HepG2 (cell line): ENCODE measurements at regions not wholly inside any gene's neighbourhood (a gene's known extent, or its start where the extent isn't known, plus 50 kb on each side); places are given as distances from the start of the nearest gene placed in this dataset.

Experiments
- ATAC-seq: fragments of 200-7000 bp; cut with Tn5 transposase; 3 replicates; pipeline ENCODE4 v1.9.1; 2020; ENCODE audit warnings: mild to moderate bottlenecking, moderate library complexity
- BruUV-seq: library from RNA; stranded (reverse); fragments of 400-500 nt; replicated peaks from 2 replicates; lab custom pipeline; 2021; lab: Mats Ljungman, UMichigan
- CTCF ChIA-PET: fragments of 300-600 bp; formaldehyde crosslinking; extraction: SDS; loops from one replicate; lab custom pipeline; 2021; ENCODE audit warnings: low total read pairs, inconsistent platforms, low intra/inter-chr PET ratio; lab: Yijun Ruan, JAX
- POLR2A ChIA-PET: fragments of 350-600 bp; sonication (Branson Sonifier 250); formaldehyde crosslinking; loops from one replicate; lab custom pipeline; 2020; ENCODE audit warnings: antibody characterized with exemption, inconsistent platforms; lab: Yijun Ruan, JAX
- DNase-seq: peaks from one replicate; pipeline ENCODE4 v3.0.0-alpha.2; 2015; ENCODE audit warnings: low spot score
- FAIRE-seq: peaks from 3 replicates; lab custom pipeline; 2011; peaks lifted over from hg19 to GRCh38; lab: Jason Lieb, UNC
- H2AFZ ChIP-seq: one replicate; pipeline ENCODE4 v1.6.1; 2011; ENCODE audit warnings: low read length, inconsistent platforms
- H3K27ac ChIP-seq: fragments of 300-600 bp; 3 replicates; pipeline ENCODE4 v1.8.0; 2011; ENCODE audit warnings: mixed run types, mild to moderate bottlenecking, mixed read lengths, low read length, inconsistent platforms; ENCODE audit not compliant: insufficient read depth; ENCODE audit errors: extremely low read length
- H3K27me3 ChIP-seq, 2 experiments: fragments of 200-600 bp in 1 of 2; 2 replicates in 1 of 2; 3 replicates in 1 of 2; pipeline versions ENCODE4 v1.6.0 to v1.8.0; 2011; ENCODE audit warnings: low read length in 2 of 2, mild to moderate bottlenecking in 2 of 2, moderate library complexity in 2 of 2, inconsistent platforms in 1 of 2; ENCODE audit not compliant: insufficient read depth in 2 of 2, control insufficient read depth in 1 of 2
- H3K36me3 ChIP-seq, 2 experiments: fragments of 200-600 bp in 1 of 2; replicated peaks in 1 of 2; 2 replicates in 1 of 2; 3 replicates in 1 of 2; pipeline versions ENCODE4 v1.5.1 to v1.8.0; 2011; ENCODE audit warnings: low read length in 2 of 2, inconsistent platforms in 1 of 2; ENCODE audit not compliant: insufficient read depth in 2 of 2, control insufficient read depth in 1 of 2
- H3K4me1 ChIP-seq: 2 replicates; pipeline ENCODE4 v1.5.1; 2012; ENCODE audit warnings: low read length, inconsistent platforms; ENCODE audit not compliant: insufficient read depth
- H3K4me2 ChIP-seq: 2 replicates; pipeline ENCODE4 v1.6.0; 2011; ENCODE audit warnings: low read depth, low read length, inconsistent platforms
- H3K4me3 ChIP-seq, 3 experiments: fragments of 200-600 bp in 1 of 3; sonication (generic), shearing (Covaris generic) in 1 of 3; replicated peaks in 1 of 3; 2 replicates each; pipeline ENCODE4 v1.5.1; 2011 to 2016; ENCODE audit warnings: low read length in 3 of 3, inconsistent platforms in 2 of 3, low read depth in 2 of 3, mild to moderate bottlenecking in 2 of 3, control low read depth in 1 of 3, mixed read lengths in 1 of 3; ENCODE audit not compliant: insufficient read depth in 1 of 3
- H3K79me2 ChIP-seq: one replicate; pipeline ENCODE4 v1.6.1; 2011; ENCODE audit warnings: low read length, inconsistent platforms; ENCODE audit not compliant: insufficient read depth
- H3K9ac ChIP-seq: 2 replicates; pipeline ENCODE4 v1.6.0; 2011; ENCODE audit warnings: mild to moderate bottlenecking, low read depth, low read length, inconsistent platforms; ENCODE audit not compliant: insufficient read depth
- H3K9me3 ChIP-seq: 2 replicates; pipeline ENCODE4 v1.5.1; 2012; ENCODE audit warnings: mild to moderate bottlenecking, low read length
- H4K20me1 ChIP-seq: 2 replicates; pipeline ENCODE4 v1.6.0; 2011; ENCODE audit warnings: inconsistent platforms, mild to moderate bottlenecking, low read length, moderate library complexity; ENCODE audit not compliant: insufficient read depth
- GTF3A ChIP-seq: sonication (generic); formaldehyde crosslinking; conservative IDR thresholded peaks from 2 replicates; pipeline ENCODE4 v1.4.0; 2020; ENCODE audit warnings: mild to moderate bottlenecking, missing genetic modification reagents
- HOXA5 ChIP-seq: sonication (generic); formaldehyde crosslinking; IDR thresholded peaks from 2 replicates; pipeline ENCODE4 v1.4.0; 2020; ENCODE audit warnings: missing genetic modification reagents
- MAFG ChIP-seq: sonication (generic); formaldehyde crosslinking; IDR thresholded peaks from 2 replicates; pipeline ENCODE4 v1.5.1; 2020; ENCODE audit warnings: mild to moderate bottlenecking, missing genetic modification reagents
- MTA3 ChIP-seq: sonication (generic); formaldehyde crosslinking; IDR thresholded peaks from 2 replicates; pipeline ENCODE4 v1.4.0; 2020; ENCODE audit warnings: missing genetic modification reagents
- REXO4 ChIP-seq: sonication (generic); formaldehyde crosslinking; IDR thresholded peaks from 2 replicates; pipeline ENCODE4 v1.8.0; 2022; ENCODE audit warnings: missing genetic modification reagents, mild to moderate bottlenecking, borderline replicate concordance
- SATB2 ChIP-seq: sonication (generic); formaldehyde crosslinking; IDR thresholded peaks from 2 replicates; pipeline ENCODE4 v1.5.0; 2020; ENCODE audit warnings: missing genetic modification reagents
- THAP11 ChIP-seq: IDR thresholded peaks from 2 replicates; pipeline ENCODE4 v1.6.1; 2016; ENCODE audit warnings: missing biosample characterization, missing genetic modification reagents
- ZC3H13 ChIP-seq: sonication (generic); formaldehyde crosslinking; IDR thresholded peaks from 2 replicates; pipeline ENCODE4 v1.8.1; 2023; ENCODE audit warnings: mild to moderate bottlenecking, missing genetic modification reagents, moderate library complexity
- ZFP1 ChIP-seq: IDR thresholded peaks from 2 replicates; pipeline ENCODE4 v1.6.1; 2016
- ZNF207 ChIP-seq: fragments of 450-650 bp; IDR thresholded peaks from 2 replicates; pipeline ENCODE4 v1.6.1; 2016; ENCODE audit warnings: antibody characterized with exemption, borderline replicate concordance
- ZNF431 ChIP-seq: sonication (generic); formaldehyde crosslinking; IDR thresholded peaks from 2 replicates; pipeline ENCODE4 v1.9.0; 2022; ENCODE audit warnings: missing genetic modification reagents, low read depth, mild to moderate bottlenecking, borderline replicate concordance
- ZNF564 ChIP-seq: sonication (generic); formaldehyde crosslinking; IDR thresholded peaks from 2 replicates; pipeline ENCODE4 v1.8.1; 2023; ENCODE audit warnings: mild to moderate bottlenecking, missing genetic modification reagents
- ZNF569 ChIP-seq: sonication (generic); formaldehyde crosslinking; IDR thresholded peaks from 2 replicates; pipeline ENCODE4 v1.5.0; 2020; ENCODE audit warnings: mild to moderate bottlenecking, missing genetic modification reagents, moderate library complexity, borderline replicate concordance
- WGBS: methylation state at CpG from one replicate; pipeline ENCODE4 v1.1.6; 2017; ENCODE audit warnings: low lambda C conversion rate; 5-methylcytosine and 5-hydroxymethylcytosine counted together
- in situ Hi-C: cut with HindIII; loops from 2 replicates; pipeline ENCODE4 v1.10.0; 2017; ENCODE audit warnings: low pct_unique_long_range_greater_than_20kb; ENCODE audit not compliant: extremely low pct_ligation_motif_present
- intact Hi-C: fragments of 100-400 bp; cut with micrococcal nuclease; formaldehyde crosslinking; loops from one replicate; pipeline ENCODE4 v1.10.0; 2022; ENCODE audit not compliant: unreplicated experiment
- TF ChIP-seq, protein P1 (sequence below): sonication (generic); formaldehyde crosslinking; conservative IDR thresholded peaks from 2 replicates; pipeline ENCODE4 v1.4.0; 2020; ENCODE audit warnings: missing genetic modification reagents
- TF ChIP-seq, protein P2 (sequence below): sonication (generic); formaldehyde crosslinking; IDR thresholded peaks from 2 replicates; pipeline ENCODE4 v1.5.1; 2020; ENCODE audit warnings: mild to moderate bottlenecking, moderate library complexity, missing genetic modification reagents

DNA sequence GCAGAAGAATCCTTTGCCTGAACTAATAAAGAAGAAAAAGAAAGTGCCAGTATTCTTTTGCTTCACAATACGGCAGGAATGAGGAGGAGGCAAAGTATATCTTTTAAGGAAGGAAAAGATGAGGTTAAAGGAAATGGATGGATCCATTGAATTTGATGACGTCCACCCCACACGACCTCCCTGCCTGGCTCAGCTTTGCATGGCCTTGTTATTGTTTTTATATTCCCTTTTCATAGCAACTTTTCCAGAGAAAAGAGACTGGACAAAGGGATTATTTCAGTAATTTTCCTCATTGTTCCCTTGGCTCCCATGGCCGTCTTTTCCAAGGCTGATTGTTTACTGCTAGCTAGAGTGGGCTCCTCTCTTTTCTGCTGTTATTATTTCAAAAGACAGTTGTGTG is 123.2 kb upstream of the SEL1L start:
- Histone ChIP-seq H4K20me1 (no peaks in the 10 kb centered on the region), H3K27me3 (no peaks in the 10 kb centered on the region), H3K36me3 (no peaks in the 10 kb centered on the region), H3K4me3 (no peak overlapping the region), H2AFZ (no peak overlapping the region), H3K9ac (no peak overlapping the region), H3K4me1 (peaks cover 8% of the 10 kb centered on the region; the same call in 1 of the 2 replicates), H3K27ac (no peak overlapping the region), H3K9me3 (no peaks in the 10 kb centered on the region), H3K79me2 (no peaks in the 10 kb centered on the region), H3K4me2 (no peak overlapping the region)
- BruUV-seq = no TSS peak
- FAIRE-seq (no peak), ATAC-seq (no peak), DNase-seq (no peak)
- WGBS = 25% methylated on average over 4 of the region's 4 CpGs
- POLR2A ChIA-PET = no interaction called here
- intact Hi-C loops (no loop called here), in situ Hi-C loops (no loop called here)
- no peak for TF ChIP-seq REXO4 (CRISPR knock-in tag)
- TF ChIP-seq ZC3H13 (CRISPR knock-in tag) = no peak
- no peak for TF ChIP-seq MAFG (CRISPR knock-in tag)
- TF ChIP-seq ZNF564 (CRISPR knock-in tag) = no peak
- CTCF ChIA-PET = no interaction called here

DNA sequence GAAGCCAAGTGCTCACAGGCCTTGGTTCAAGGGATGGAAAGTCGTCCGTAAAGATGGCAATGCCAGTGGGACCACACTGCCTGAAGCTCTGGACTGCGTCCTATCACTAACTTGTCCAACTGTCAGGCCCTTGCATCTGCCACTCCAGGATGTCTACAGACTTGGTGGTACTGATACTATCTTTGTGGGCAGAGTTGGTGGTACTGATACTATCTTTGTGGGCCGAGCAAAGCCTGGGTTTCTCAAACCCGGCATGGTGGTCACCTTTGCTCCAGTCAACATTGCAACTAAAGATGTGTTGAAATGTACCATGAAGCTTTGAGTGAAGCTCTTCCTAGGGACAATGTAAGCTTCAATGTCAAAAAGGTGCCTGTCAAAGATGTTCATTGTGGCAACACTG is 128.4 kb upstream of the SEL1L start:
- H3K4me2 ChIP-seq = no peak overlapping the region
- no peaks in the 10 kb centered on the region for H3K9me3 ChIP-seq
- ChIA-PET CTCF (no interaction called here), POLR2A (no interaction called here)
- H3K4me3 ChIP-seq = no peak overlapping the region
- no peaks in the 10 kb centered on the region for H3K36me3 ChIP-seq
- no TSS peak for BruUV-seq
- H4K20me1 ChIP-seq = no peaks in the 10 kb centered on the region
- H2AFZ ChIP-seq = no peak overlapping the region
- TF ChIP-seq THAP11 (no peak), ZC3H13 (CRISPR knock-in tag) (no peak), HOXA5 (CRISPR knock-in tag) (no peak), MTA3 (CRISPR knock-in tag) (no peak), GTF3A (CRISPR knock-in tag) (no peak), ZNF569 (CRISPR knock-in tag) (no peak), ZNF207 (no peak), SATB2 (no peak), ZNF431 (CRISPR knock-in tag) (no peak), ZFP1 (CRISPR knock-in tag) (no peak)
- TF ChIP-seq, protein P1, sequence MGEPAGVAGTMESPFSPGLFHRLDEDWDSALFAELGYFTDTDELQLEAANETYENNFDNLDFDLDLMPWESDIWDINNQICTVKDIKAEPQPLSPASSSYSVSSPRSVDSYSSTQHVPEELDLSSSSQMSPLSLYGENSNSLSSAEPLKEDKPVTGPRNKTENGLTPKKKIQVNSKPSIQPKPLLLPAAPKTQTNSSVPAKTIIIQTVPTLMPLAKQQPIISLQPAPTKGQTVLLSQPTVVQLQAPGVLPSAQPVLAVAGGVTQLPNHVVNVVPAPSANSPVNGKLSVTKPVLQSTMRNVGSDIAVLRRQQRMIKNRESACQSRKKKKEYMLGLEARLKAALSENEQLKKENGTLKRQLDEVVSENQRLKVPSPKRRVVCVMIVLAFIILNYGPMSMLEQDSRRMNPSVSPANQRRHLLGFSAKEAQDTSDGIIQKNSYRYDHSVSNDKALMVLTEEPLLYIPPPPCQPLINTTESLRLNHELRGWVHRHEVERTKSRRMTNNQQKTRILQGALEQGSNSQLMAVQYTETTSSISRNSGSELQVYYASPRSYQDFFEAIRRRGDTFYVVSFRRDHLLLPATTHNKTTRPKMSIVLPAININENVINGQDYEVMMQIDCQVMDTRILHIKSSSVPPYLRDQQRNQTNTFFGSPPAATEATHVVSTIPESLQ = no peak
- TF ChIP-seq, protein P2, sequence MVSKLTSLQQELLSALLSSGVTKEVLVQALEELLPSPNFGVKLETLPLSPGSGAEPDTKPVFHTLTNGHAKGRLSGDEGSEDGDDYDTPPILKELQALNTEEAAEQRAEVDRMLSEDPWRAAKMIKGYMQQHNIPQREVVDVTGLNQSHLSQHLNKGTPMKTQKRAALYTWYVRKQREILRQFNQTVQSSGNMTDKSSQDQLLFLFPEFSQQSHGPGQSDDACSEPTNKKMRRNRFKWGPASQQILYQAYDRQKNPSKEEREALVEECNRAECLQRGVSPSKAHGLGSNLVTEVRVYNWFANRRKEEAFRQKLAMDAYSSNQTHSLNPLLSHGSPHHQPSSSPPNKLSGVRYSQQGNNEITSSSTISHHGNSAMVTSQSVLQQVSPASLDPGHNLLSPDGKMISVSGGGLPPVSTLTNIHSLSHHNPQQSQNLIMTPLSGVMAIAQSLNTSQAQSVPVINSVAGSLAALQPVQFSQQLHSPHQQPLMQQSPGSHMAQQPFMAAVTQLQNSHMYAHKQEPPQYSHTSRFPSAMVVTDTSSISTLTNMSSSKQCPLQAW (CRISPR knock-in tag) = no peak
- H3K79me2 ChIP-seq = no peaks in the 10 kb centered on the region
- WGBS = 21% methylated on average over 3 of the region's 5 CpGs
- intact Hi-C loops (no loop called here), in situ Hi-C loops (no loop called here)
- FAIRE-seq = no peak
- DNase-seq = no peak
- H3K27ac ChIP-seq = no peak overlapping the region
- ATAC-seq = no peak
- no peak overlapping the region for H3K9ac ChIP-seq
- H3K4me1 ChIP-seq = no peaks in the 10 kb centered on the region
- no peaks in the 10 kb centered on the region for H3K27me3 ChIP-seq
